T47D (cell line): ENCODE measurements at regions not wholly inside any gene's neighbourhood (a gene's known extent, or its start where the extent isn't known, plus 50 kb on each side); places are given as distances from the start of the nearest gene placed in this dataset.

Source experiments
- DNase-seq, 2 experiments: peaks; one replicate each; pipeline versions ENCODE4 v3.0.0 to v3.0.0-alpha.2; 2011 to 2012; ENCODE audit warnings: low read depth in 1 of 2, low spot score in 1 of 2
- JUND ChIP-seq: IDR thresholded peaks from 2 replicates; pipeline ENCODE4 v1.6.1; 2012; ENCODE audit warnings: low read depth
- in situ Hi-C: cut with HindIII; loops from 2 replicates; pipeline ENCODE4 v1.10.0; 2016; ENCODE audit warnings: low sequenced_read_pairs, low pct_unique_long_range_greater_than_20kb

DNA sequence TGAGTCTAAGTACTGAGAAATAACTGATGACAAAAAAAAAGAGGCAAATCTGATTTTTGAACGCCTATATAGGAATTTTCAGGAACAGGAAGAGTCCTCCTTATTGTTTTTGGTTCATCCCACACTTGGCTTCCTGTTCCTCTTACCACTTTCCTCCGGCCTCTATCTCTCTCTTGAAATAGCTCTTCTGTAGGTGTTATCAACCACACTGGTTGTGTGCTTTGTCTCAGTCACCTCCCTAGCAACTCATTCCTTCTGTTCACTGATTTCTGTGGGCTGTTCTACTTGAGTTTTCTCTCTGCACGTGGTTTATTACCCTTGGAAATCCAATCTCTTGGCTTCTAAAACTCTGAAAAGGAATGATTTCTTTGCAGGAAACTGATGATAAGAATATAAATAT lies 78.7 kb upstream of the C11orf87 start:
- in situ Hi-C loops: no loop called here
- no peak for TF ChIP-seq JUND
- no peak for DNase-seq

DNA sequence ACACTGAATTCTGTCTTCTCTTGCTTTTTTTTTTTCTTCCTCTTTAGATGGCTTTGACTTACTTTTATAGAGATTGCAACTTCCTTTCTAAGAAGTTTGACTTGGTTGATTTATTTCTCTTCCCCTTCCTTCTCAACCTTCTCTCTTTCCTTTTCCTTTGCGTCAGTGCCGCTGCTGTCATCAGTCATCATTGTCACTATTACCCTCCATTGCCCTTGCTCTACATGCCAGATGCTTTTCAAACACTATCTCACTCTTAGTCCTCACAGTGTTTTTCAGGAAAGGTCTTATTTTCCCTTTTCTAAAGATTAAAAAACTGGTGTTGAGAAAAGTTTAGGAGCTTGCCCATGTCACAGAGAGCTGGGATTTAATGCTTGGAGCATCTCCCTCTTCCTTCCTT lies 74.7 kb upstream of the C11orf87 start:
- TF ChIP-seq JUND: no peak
- no peak for DNase-seq
- in situ Hi-C loops: no loop called here

DNA sequence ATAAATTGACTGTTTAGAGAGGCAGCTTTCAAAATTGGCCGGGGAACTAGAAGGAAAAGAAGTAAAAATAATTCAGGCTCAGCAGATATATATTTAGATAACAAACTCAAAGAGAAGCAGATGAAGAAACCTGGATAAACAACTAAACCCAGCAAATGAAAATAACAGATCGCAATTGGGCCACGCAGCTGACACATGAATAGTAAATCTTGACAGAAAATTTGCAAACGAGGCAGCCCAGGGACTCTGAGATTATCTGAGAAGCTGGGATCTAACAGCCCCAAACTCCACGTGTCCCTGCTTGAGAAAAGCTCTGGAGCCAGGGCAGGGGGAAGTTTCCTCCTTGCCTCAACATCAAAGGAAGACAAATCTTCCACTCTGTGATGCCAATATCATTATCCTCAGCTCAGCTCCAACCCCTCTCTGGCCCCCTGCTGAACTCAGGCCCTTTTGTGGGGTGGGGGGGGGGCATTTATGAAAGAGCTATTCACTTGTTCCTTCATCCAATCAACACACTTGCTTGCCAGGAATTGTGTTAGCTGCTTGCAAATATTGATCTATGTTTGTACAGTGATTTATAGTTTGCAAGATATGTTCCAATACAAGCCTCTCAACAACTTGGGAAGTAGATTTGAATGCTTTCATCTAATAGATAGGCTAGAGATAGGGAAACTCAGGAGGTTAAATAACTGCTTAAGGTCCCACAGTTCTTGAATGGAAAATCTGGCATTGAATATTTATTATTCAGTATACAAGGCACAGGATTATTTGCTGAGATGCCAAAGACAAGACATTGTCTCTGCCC lies 72.5 kb upstream of the C11orf87 start:
- DNase-seq: no peak
- TF ChIP-seq JUND: no peak
- in situ Hi-C loops: no loop called here

DNA sequence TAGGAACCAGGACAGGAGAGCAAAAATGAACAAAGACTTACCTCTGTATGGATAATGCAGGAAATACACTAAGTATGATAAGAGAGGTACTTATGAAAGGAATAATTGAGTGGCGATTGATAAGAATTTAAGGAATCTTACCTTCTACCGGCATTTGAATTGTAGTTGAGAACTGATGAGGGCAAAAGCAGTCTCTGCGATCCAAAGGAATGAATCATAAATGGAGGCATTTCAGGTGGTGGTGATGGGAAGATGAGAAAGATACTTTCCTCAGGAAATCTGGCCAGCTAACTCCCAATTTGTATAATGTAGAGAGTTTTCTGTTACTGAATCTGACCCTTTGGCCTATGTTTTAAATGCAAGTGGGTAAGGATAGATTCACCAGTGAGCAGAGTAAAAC lies 71.9 kb upstream of the C11orf87 start:
- no peak for TF ChIP-seq JUND
- DNase-seq: no peak
- in situ Hi-C loops: no loop called here

DNA sequence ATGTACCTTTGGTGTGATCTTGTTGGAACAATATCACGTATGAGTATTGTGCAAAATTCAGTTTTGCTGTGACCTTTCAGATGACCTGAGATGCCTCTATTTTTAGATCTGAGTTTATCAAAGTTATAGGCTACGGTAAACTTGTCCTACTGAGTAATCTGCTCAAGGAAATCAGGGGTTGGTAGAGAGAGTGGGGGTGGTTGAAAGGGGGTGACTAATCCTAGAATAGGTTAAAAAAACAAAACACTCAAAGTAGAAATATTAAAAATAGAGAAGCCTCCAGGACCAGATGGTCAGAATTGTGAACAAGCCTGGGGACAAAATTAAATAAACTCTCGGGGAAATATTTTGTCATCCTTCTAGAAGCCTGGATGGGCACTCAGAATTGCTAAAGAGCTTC lies 59.9 kb upstream of the C11orf87 start:
- no peak for TF ChIP-seq JUND
- in situ Hi-C loops: no loop called here
- no peak for DNase-seq

DNA sequence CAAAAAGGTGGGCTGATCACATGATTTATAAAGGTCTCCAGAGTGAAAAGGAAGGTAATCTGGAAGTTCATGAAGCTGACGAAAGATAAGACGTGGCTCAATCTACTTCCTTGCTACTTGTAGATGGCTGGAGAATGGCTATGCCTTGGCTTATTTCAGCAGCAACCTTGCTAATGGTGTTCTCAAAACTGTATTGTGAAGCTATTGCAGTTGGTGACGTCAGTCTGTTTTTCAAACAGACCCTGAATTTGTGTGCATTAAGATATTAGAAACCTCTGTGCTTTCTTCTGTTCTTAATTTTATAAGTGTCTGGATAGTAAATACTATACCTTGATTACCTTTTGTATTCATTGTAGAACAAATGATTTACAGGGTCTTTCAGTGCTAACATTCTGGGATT lies 58.3 kb upstream of the C11orf87 start:
- in situ Hi-C loops: no loop called here
- no peak for DNase-seq
- TF ChIP-seq JUND: no peak

DNA sequence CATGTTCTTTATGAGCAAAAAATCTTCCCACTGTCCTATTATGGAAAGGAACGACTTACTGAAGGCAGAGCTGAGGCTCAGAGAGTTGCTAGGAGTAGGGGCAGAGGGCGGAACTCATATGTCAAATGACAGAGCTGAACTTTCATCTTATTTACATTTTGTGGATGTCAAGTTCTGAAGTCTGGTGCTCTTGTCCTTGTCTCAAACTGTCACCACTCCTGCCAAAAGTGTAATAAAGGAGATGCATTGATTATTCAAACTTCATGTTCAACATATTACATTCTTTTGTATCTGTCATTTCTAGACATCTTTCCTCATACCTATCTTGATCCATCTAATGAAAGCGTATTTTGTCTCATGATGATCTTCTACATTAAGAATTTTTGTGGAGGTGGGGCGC lies 57.1 kb upstream of the C11orf87 start:
- no peak for TF ChIP-seq JUND

DNA sequence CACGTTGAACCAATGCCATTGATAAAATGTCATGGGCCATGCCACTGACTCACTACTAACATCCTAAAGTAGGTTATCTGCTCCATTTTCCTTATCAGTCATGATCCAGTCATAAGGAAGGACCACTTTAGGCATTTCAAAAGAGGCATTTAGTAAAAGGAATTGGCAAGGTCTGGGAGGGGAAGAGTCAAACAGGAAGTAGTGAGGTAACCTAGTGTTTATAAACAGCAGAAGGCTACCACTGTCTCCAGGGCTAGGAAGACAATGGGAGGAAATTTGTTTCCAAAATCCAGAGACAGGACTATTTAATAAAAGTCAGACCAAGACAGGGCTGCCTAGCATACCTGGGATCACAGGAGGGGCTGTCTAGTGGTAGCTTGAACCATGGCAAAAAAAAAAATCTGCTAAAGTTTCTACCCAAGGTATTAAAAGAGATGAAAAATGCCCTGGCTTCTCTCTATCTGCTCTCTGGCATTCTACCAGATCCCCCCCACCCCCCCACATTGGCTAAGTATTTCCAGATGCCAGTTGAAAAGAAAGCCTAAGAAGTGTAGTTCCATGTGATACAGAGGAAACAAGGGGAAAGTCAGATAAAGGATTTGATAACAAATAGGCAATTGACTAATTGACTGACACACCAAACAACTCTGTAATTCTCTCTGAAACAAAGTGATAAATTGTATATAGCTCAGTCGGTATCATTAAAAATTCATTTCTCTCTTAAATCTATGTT lies 50.4 kb upstream of the C11orf87 start:
- TF ChIP-seq JUND: no peak
- in situ Hi-C loops: no loop called here
- no peak for DNase-seq

More for the DNA sequence above, 57.1 kb upstream of the C11orf87 start:
- in situ Hi-C loops: no loop called here
- DNase-seq: no peak
